GM12878 (cell line): ENCODE measurements at regions not wholly inside any gene's neighbourhood (a gene's known extent, or its start where the extent isn't known, plus 50 kb on each side); places are given as distances from the start of the nearest gene placed in this dataset.

Source experiments
- ATAC-seq: fragments of 200-7000 bp; cut with Tn5 transposase; 3 replicates; pipeline ENCODE4 v1.9.1; 2020; ENCODE audit warnings: mild to moderate bottlenecking, moderate library complexity
- BruUV-seq: library from RNA; stranded (reverse); fragments of 400-500 nt; replicated peaks from 2 replicates; lab custom pipeline; 2021; lab: Mats Ljungman, UMichigan
- CTCF ChIA-PET: fragments of 300-600 bp; sonication (Branson Sonifier 250); formaldehyde crosslinking; extraction: SDS; loops from one replicate; lab custom pipeline; 2021; ENCODE audit warnings: inconsistent platforms; lab: Yijun Ruan, JAX
- POLR2A ChIA-PET: fragments of 350-600 bp; formaldehyde crosslinking; extraction: SDS; loops from one replicate; lab custom pipeline; 2021; ENCODE audit warnings: inconsistent platforms; lab: Charles Lee
- RAD21 ChIA-PET: fragments of 300-600 bp; sonication (Branson Sonifier 250); formaldehyde crosslinking; loops from one replicate; lab custom pipeline; 2023; ENCODE audit warnings: antibody characterized with exemption; ENCODE audit not compliant: unreplicated experiment; lab: Charles Lee
- SMC1A ChIA-PET: fragments of 300-600 bp; sonication (Branson Sonifier 250); formaldehyde crosslinking; loops from one replicate; lab custom pipeline; 2023; ENCODE audit not compliant: unreplicated experiment, uncharacterized antibody; lab: Charles Lee
- DNase-seq: peaks from one replicate; pipeline ENCODE4 v3.0.0-alpha.2; 2011; ENCODE audit warnings: low read depth, low spot score
- FAIRE-seq: peaks from 3 replicates; lab custom pipeline; 2011; peaks lifted over from hg19 to GRCh38; lab: Jason Lieb, UNC
- H2AFZ ChIP-seq: 2 replicates; pipeline ENCODE4 v1.6.0; 2011; ENCODE audit warnings: low read depth, low read length, control low read depth; ENCODE audit not compliant: control insufficient read depth
- H3K27ac ChIP-seq: 2 replicates; pipeline ENCODE4 v1.5.1; 2011; ENCODE audit warnings: control low read depth; ENCODE audit not compliant: control insufficient read depth, insufficient read depth
- H3K27me3 ChIP-seq, 2 experiments: replicated peaks in 1 of 2; 2 replicates each; pipeline versions ENCODE4 v1.6.0 to v1.6.1; 2011; ENCODE audit warnings: low read length in 1 of 2; ENCODE audit not compliant: control insufficient read depth in 2 of 2, insufficient read depth in 2 of 2
- H3K36me3 ChIP-seq, 2 experiments: 2 replicates each; pipeline ENCODE4 v1.5.1; 2011; ENCODE audit warnings: low read length in 1 of 2; ENCODE audit not compliant: control insufficient read depth in 2 of 2, insufficient read depth in 2 of 2
- H3K4me1 ChIP-seq: 2 replicates; pipeline ENCODE4 v1.6.1; 2011; ENCODE audit warnings: mild to moderate bottlenecking, low read length, moderate library complexity, mixed read lengths; ENCODE audit not compliant: control insufficient read depth, insufficient read depth
- H3K4me2 ChIP-seq: 2 replicates; pipeline ENCODE4 v1.6.0; 2011; ENCODE audit warnings: control low read depth; ENCODE audit not compliant: control insufficient read depth, insufficient read depth
- H3K4me3 ChIP-seq: fragments of 200-600 bp; sonication (generic); 2 replicates; pipeline ENCODE4 v1.5.1; 2016
- H3K79me2 ChIP-seq: 2 replicates; pipeline ENCODE4 v1.6.0; 2011; ENCODE audit warnings: low read length; ENCODE audit not compliant: control insufficient read depth, insufficient read depth
- H3K9ac ChIP-seq: 2 replicates; pipeline ENCODE4 v1.8.0; 2011; ENCODE audit warnings: low read length, control low read depth, mixed read lengths; ENCODE audit not compliant: control insufficient read depth, insufficient read depth
- H3K9me3 ChIP-seq: replicated peaks from 3 replicates; pipeline ENCODE4 v1.5.1; 2011; ENCODE audit warnings: mild to moderate bottlenecking, low read length; ENCODE audit not compliant: control insufficient read depth, insufficient read depth
- H4K20me1 ChIP-seq: 2 replicates; pipeline ENCODE4 v1.6.0; 2011; ENCODE audit not compliant: control insufficient read depth, insufficient read depth
- CBFB ChIP-seq: IDR thresholded peaks from 2 replicates; pipeline ENCODE4 v1.6.1; 2016; ENCODE audit warnings: antibody characterized with exemption, low read depth
- CHD1 ChIP-seq: IDR thresholded peaks from 2 replicates; pipeline ENCODE4 v1.6.1; 2012; ENCODE audit warnings: low read depth, low read length, improper control_type of control experiment
- CHD2 ChIP-seq: IDR thresholded peaks from 2 replicates; pipeline ENCODE4 v1.6.1; 2011; ENCODE audit warnings: low read depth, low read length, improper control_type of control experiment, borderline replicate concordance
- HDAC2 ChIP-seq: fragments of 200-600 bp; sonication (generic); IDR thresholded peaks from 2 replicates; pipeline ENCODE4 v1.6.1; 2017
- IRF4 ChIP-seq: IDR thresholded peaks from 2 replicates; pipeline ENCODE4 v1.6.1; 2011; ENCODE audit warnings: low read depth, low read length
- RELA ChIP-seq: fragments of 450-650 bp; IDR thresholded peaks from 2 replicates; pipeline ENCODE4 v1.8.0; 2014; ENCODE audit warnings: borderline replicate concordance; ENCODE audit not compliant: partially characterized antibody
- SIN3A ChIP-seq: IDR thresholded peaks from 2 replicates; pipeline ENCODE4 v1.6.1; 2012; ENCODE audit warnings: low read depth, low read length, improper control_type of control experiment
- SIX5 ChIP-seq: IDR thresholded peaks from 2 replicates; pipeline ENCODE4 v1.6.1; 2011; ENCODE audit warnings: mild to moderate bottlenecking, low read depth, low read length, moderate library complexity; ENCODE audit not compliant: severe bottlenecking
- SUZ12 ChIP-seq: fragments of 200-600 bp; sonication (generic); IDR thresholded peaks from one replicate; pipeline ENCODE4 v1.6.1; 2018; ENCODE audit warnings: antibody characterized with exemption, mild to moderate bottlenecking; ENCODE audit not compliant: unreplicated experiment
- ZNF24 ChIP-seq: fragments of 450-650 bp; IDR thresholded peaks from 2 replicates; pipeline ENCODE4 v1.6.1; 2017; ENCODE audit warnings: antibody characterized with exemption, mild to moderate bottlenecking
- ZNF384 ChIP-seq: IDR thresholded peaks from 2 replicates; pipeline ENCODE4 v1.6.1; 2012; ENCODE audit warnings: low read depth, mild to moderate bottlenecking, low read length, improper control_type of control experiment, borderline replicate concordance
- ZZZ3 ChIP-seq: IDR thresholded peaks from 2 replicates; pipeline ENCODE4 v1.6.1; 2011; ENCODE audit warnings: low read depth; ENCODE audit not compliant: control insufficient read depth, insufficient read length
- WGBS: methylation state at CpG from one replicate; pipeline ENCODE4 v1.1.6; 2016; ENCODE audit warnings: low lambda C conversion rate; ENCODE audit not compliant: insufficient replicate concordance, insufficient coverage; ENCODE audit errors: missing lambda C conversion rate; 5-methylcytosine and 5-hydroxymethylcytosine counted together
- in situ Hi-C: fragments of 300-500 bp; cut with MboI; formaldehyde crosslinking; loops from 9 replicates; pipeline ENCODE4 v1.14.3; 2018; ENCODE audit warnings: mixed read lengths
- intact Hi-C: fragments of 100-400 bp; cut with micrococcal nuclease; formaldehyde crosslinking; loops from one replicate; pipeline ENCODE4 v1.14.2; 2022; ENCODE audit not compliant: unreplicated experiment
- TF ChIP-seq, protein P1 (sequence below): fragments of 450-650 bp; IDR thresholded peaks from 2 replicates; pipeline ENCODE4 v1.6.1; 2016; ENCODE audit warnings: mild to moderate bottlenecking
- TF ChIP-seq, protein P2 (sequence below): fragments of 450-650 bp; formaldehyde crosslinking; IDR thresholded peaks from 2 replicates; pipeline ENCODE4 v1.5.0; 2022; ENCODE audit warnings: mild to moderate bottlenecking, missing genetic modification characterization
- TF ChIP-seq, protein P3 (sequence below): IDR thresholded peaks from 2 replicates; pipeline ENCODE4 v1.6.1; 2011; ENCODE audit warnings: low read depth, mild to moderate bottlenecking, low read length, moderate library complexity, borderline replicate concordance; ENCODE audit errors: extremely low read depth

DNA sequence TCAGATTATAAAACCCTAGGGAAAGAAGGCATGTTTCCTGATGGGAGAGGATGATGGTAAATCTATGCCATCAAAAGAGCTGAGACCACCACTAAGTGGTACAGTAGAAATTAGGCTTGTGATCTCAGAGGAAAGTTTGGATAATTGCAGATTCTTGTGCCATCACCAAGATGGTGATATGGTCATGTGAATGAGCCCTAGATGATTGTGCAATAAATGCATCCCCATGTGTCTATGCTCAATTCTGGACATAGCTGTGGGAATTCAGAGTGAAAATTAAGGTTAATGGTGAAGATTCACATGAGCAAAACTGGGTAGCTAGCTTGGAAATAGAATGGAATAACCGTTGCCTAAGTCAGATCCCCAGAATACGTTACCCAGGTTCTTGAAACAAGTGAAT, 496.1 kb upstream of the FSIP2 start:
- Histone ChIP-seq H3K79me2 (no peaks in the 10 kb centered on the region), H3K4me1 (no peaks in the 10 kb centered on the region)
- in situ Hi-C loops = no loop called here
- ATAC-seq = no peak
- intact Hi-C loops = no loop called here
- TF ChIP-seq IRF4 (no peak), SUZ12 (no peak), HDAC2 (no peak), ZZZ3 (no peak), CHD1 (no peak), ZNF384 (no peak), SIN3A (no peak), RELA (no peak), SIX5 (no peak), CBFB (no peak), CHD2 (no peak), ZNF24 (no peak)
- TF ChIP-seq, protein P1, sequence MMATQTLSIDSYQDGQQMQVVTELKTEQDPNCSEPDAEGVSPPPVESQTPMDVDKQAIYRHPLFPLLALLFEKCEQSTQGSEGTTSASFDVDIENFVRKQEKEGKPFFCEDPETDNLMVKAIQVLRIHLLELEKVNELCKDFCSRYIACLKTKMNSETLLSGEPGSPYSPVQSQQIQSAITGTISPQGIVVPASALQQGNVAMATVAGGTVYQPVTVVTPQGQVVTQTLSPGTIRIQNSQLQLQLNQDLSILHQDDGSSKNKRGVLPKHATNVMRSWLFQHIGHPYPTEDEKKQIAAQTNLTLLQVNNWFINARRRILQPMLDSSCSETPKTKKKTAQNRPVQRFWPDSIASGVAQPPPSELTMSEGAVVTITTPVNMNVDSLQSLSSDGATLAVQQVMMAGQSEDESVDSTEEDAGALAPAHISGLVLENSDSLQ = no peak
- TF ChIP-seq, protein P2, sequence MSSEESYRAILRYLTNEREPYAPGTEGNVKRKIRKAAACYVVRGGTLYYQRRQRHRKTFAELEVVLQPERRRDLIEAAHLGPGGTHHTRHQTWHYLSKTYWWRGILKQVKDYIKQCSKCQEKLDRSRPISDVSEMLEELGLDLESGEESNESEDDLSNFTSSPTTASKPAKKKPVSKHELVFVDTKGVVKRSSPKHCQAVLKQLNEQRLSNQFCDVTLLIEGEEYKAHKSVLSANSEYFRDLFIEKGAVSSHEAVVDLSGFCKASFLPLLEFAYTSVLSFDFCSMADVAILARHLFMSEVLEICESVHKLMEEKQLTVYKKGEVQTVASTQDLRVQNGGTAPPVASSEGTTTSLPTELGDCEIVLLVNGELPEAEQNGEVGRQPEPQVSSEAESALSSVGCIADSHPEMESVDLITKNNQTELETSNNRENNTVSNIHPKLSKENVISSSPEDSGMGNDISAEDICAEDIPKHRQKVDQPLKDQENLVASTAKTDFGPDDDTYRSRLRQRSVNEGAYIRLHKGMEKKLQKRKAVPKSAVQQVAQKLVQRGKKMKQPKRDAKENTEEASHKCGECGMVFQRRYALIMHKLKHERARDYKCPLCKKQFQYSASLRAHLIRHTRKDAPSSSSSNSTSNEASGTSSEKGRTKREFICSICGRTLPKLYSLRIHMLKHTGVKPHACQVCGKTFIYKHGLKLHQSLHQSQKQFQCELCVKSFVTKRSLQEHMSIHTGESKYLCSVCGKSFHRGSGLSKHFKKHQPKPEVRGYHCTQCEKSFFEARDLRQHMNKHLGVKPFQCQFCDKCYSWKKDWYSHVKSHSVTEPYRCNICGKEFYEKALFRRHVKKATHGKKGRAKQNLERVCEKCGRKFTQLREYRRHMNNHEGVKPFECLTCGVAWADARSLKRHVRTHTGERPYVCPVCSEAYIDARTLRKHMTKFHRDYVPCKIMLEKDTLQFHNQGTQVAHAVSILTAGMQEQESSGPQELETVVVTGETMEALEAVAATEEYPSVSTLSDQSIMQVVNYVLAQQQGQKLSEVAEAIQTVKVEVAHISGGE (CRISPR knock-in tag) = no peak
- TF ChIP-seq, protein P3, sequence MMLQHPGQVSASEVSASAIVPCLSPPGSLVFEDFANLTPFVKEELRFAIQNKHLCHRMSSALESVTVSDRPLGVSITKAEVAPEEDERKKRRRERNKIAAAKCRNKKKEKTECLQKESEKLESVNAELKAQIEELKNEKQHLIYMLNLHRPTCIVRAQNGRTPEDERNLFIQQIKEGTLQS = no peak
- TF ChIP-seq, all 136 proteins: peak for 0
- no peak overlapping the region for H3K27ac ChIP-seq
- ChIA-PET SMC1A (interaction anchor here (0.6 to 1.4 kb wide), 3 partner anchors 11 to 1158 kb away, joined by 3 read pairs; no protein-coding TSS in a partner anchor), CTCF (no interaction called here), POLR2A (no interaction called here), RAD21 (no interaction called here)
- 0% methylated on average over 2 of the region's 2 CpGs for WGBS
- no TSS peak for BruUV-seq
- no peaks in the 10 kb centered on the region for H4K20me1 ChIP-seq
- no peak overlapping the region for H3K4me3 ChIP-seq
- H3K36me3 ChIP-seq = no peaks in the 10 kb centered on the region
- no peak overlapping the region for H3K4me2 ChIP-seq
- no peaks in the 10 kb centered on the region for H3K27me3 ChIP-seq
- DNase-seq = no peak
- no peaks in the 10 kb centered on the region for H3K9me3 ChIP-seq
- H2AFZ ChIP-seq = no peak overlapping the region
- FAIRE-seq = no peak
- no peak overlapping the region for H3K9ac ChIP-seq
